ENCODE measurements at regions not wholly inside any gene's neighbourhood (a gene's known extent, or its start where the extent isn't known, plus 50 kb on each side); places are given as distances from the start of the nearest gene placed in this dataset.

DNA sequence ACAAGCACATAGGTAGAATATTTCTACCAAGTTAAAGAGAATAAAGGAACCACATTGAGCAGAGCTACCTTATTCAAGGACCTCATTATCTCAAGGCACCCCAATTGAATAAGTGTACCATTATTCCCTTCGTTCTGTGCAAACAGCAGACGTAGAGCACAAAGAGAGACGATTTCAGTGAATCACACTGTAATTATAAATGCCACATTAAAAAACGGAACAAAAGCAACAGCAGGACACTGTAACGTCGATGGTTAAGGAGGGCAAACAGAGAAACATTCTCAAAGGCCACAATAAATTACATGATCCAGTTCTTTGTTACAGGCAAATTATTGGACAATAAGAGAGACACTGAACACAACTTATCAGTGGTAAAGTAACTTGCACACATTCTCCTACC, 644.1 kb upstream of the TENM3 start:
- WGBS, 2 donors = 67 to 74% methylated on average over 6 of the region's 6 CpGs
- TF ChIP-seq CTCF (IDR thresholded peaks at IDR 0.05) (no peak), POLR2A (IDR thresholded peaks at IDR 0.05) (no peak)
- intact Hi-C loops (cut with DNase I) = no loop called here

GRCh38 chr4:181601103-181601502, 642.1 kb upstream of the TENM3 start:
- intact Hi-C loops (cut with DNase I) = no loop called here
- H3K27ac ChIP-seq = no peak overlapping the region
- H3K36me3 ChIP-seq = no peaks in the 10 kb centered on the region
- H3K4me3 ChIP-seq (replicated peaks in 1 of 3) = no peak overlapping the region
- H3K27me3 ChIP-seq = no peaks in the 10 kb centered on the region
- no peaks in the 10 kb centered on the region for H3K9me3 ChIP-seq
- WGBS, 2 donors = 66 to 85% methylated on average over 2 of the region's 2 CpGs
- no peak for TF ChIP-seq CTCF (IDR thresholded peaks at IDR 0.05)
- no peak for TF ChIP-seq POLR2A (IDR thresholded peaks at IDR 0.05)
- DNase-seq = no peak
- no peaks in the 10 kb centered on the region for H3K4me1 ChIP-seq

More for the DNA sequence above, 644.1 kb upstream of the TENM3 start:
- DNase-seq = no peak
- Histone ChIP-seq H3K9me3 (no peaks in the 10 kb centered on the region), H3K4me3 (replicated peaks in 1 of 3) (no peak overlapping the region), H3K27ac (no peak overlapping the region), H3K27me3 (no peaks in the 10 kb centered on the region), H3K36me3 (no peaks in the 10 kb centered on the region), H3K4me1 (no peaks in the 10 kb centered on the region)

DNA sequence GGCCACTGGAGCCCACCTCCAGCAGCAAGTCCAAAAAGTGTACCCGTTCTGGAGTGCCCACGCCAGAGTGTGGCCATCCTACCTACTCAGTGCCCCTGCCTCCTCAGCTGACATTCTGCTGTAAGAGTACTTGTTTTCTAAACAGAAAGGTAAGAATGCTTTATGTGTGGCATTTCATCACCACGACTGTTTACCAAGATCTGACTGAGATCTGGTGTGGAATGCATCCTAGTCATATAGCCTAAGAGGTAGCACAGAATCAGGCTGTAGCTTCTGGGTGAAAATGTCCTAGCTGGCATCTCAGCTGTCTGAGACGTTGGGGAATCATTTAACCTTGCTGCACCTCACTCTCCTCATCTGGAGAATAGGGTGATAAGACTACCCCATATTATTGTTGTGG, 638.7 kb upstream of the TENM3 start:
- Histone ChIP-seq H3K27ac (no peak overlapping the region), H3K9me3 (no peaks in the 10 kb centered on the region), H3K36me3 (no peaks in the 10 kb centered on the region), H3K4me3 (replicated peaks in 1 of 3) (no peak overlapping the region), H3K4me1 (no peaks in the 10 kb centered on the region), H3K27me3 (no peaks in the 10 kb centered on the region)
- WGBS, 2 donors = 89 to 90% methylated on average over 3 to 4 of the region's 4 CpGs
- no peak for TF ChIP-seq CTCF (IDR thresholded peaks at IDR 0.05)
- no peak for TF ChIP-seq POLR2A (IDR thresholded peaks at IDR 0.05)
- intact Hi-C loops (cut with DNase I) = no loop called here
- no peak for DNase-seq

DNA sequence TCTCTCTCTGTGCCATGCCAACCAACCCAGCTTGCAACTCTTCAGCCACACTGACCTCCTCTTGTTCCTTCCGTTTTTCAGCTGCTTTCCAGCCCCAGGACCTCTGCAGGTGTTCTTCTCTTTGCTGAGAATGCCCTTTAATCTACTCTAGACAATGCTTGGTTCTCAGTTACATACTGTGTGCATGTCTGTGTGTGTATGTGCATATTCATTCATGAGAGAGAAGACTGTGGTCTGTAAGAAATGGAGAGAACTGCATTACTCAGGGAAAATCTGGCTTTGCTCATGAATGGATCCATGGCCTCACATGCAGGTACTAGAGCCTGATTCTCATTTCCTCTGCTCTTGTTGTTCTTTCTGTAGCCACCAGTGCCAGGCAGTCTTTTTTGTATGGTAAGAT, 636.9 kb upstream of the TENM3 start:
- no peak overlapping the region for H3K4me3 ChIP-seq (replicated peaks in 1 of 3)
- no peak for TF ChIP-seq POLR2A (IDR thresholded peaks at IDR 0.05)
- no peak for TF ChIP-seq CTCF (IDR thresholded peaks at IDR 0.05)
- no peaks in the 10 kb centered on the region for H3K27me3 ChIP-seq
- no peaks in the 10 kb centered on the region for H3K4me1 ChIP-seq
- DNase-seq = no peak
- intact Hi-C loops (cut with DNase I) = no loop called here
- no peaks in the 10 kb centered on the region for H3K36me3 ChIP-seq
- H3K9me3 ChIP-seq = no peaks in the 10 kb centered on the region
- WGBS, 2 donors = 86 to 87% methylated on average over 1 of the region's 1 CpG
- no peak overlapping the region for H3K27ac ChIP-seq

DNA sequence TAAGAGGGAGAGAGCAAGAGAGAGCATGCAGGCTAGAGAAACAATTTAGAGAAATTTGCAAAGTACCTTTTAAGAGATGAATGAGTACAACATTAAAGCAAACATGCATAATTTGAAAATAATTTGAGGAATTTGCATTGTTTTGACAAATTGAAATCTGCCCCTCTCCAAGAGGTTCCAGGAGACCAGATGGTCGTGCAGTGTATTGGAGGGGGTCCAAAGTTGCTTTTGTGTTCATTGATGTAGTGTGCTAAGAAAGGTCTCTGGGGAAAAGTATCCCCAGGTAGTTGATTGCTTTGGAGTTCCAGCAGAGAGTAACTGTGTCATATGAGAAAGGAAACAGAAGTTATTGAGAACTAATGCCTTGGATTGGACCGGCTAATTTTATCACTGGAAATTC, 635.0 kb upstream of the TENM3 start:
- H3K27me3 ChIP-seq = no peaks in the 10 kb centered on the region
- no peaks in the 10 kb centered on the region for H3K9me3 ChIP-seq
- intact Hi-C loops (cut with DNase I) = no loop called here
- no peaks in the 10 kb centered on the region for H3K4me1 ChIP-seq
- WGBS, 2 donors = 24 to 29% methylated on average over 2 of the region's 2 CpGs
- no peak for TF ChIP-seq POLR2A (IDR thresholded peaks at IDR 0.05)
- TF ChIP-seq CTCF (IDR thresholded peaks at IDR 0.05) = no peak
- H3K4me3 ChIP-seq (replicated peaks in 1 of 3) = no peak overlapping the region
- DNase-seq = no peak
- no peaks in the 10 kb centered on the region for H3K36me3 ChIP-seq
- no peak overlapping the region for H3K27ac ChIP-seq
